SK-N-SH (cell line): ENCODE measurements at regions not wholly inside any gene's neighbourhood (a gene's known extent, or its start where the extent isn't known, plus 50 kb on each side); places are given as distances from the start of the nearest gene placed in this dataset.

ENCODE experiments used
- CTCF ChIA-PET: fragments of 300-600, 350-600 bp; formaldehyde crosslinking; extraction: SDS; loops from one replicate; lab custom pipeline; 2021; lab: Yijun Ruan, JAX
- POLR2A ChIA-PET: fragments of 350-600 bp; sonication (Branson Sonifier 250); formaldehyde crosslinking; extraction: SDS; loops from one replicate; lab custom pipeline; 2020; ENCODE audit warnings: antibody characterized with exemption, inconsistent platforms; lab: Yijun Ruan, JAX
- DNase-seq: peaks from one replicate; pipeline ENCODE4 v3.0.0; 2012
- H2AFZ ChIP-seq: fragments of 200-600 bp; sonication (generic); 2 replicates; pipeline ENCODE4 v1.8.1; 2016; ENCODE audit warnings: antibody characterized with exemption, mild to moderate bottlenecking, low read depth
- H3F3A ChIP-seq: fragments of 200-600 bp; sonication (generic); replicated peaks from 2 replicates; pipeline ENCODE3; 2016; ENCODE audit warnings: antibody characterized with exemption, mild to moderate bottlenecking; ENCODE audit not compliant: insufficient read depth
- H3K27ac ChIP-seq, 2 experiments: fragments of 200-500 bp in 1 of 2; fragments of 200-600 bp in 1 of 2; sonication (Bioruptor generic) in 1 of 2; sonication (generic), shearing (Covaris generic) in 1 of 2; 2 replicates each; pipeline versions ENCODE4 v1.5.1 to v1.6.1; 2014 to 2016; ENCODE audit warnings: low read depth in 2 of 2, inconsistent platforms in 1 of 2, low read length in 1 of 2, mild to moderate bottlenecking in 1 of 2, mixed read lengths in 1 of 2
- H3K27me3 ChIP-seq: fragments of 200-600 bp; sonication (generic), shearing (Covaris generic); 2 replicates; pipeline ENCODE4 v1.6.1; 2016; ENCODE audit warnings: mixed run types; ENCODE audit not compliant: insufficient read depth
- H3K36me3 ChIP-seq, 2 experiments: fragments of 200-500 bp in 1 of 2; fragments of 200-600 bp in 1 of 2; sonication (Bioruptor generic) in 1 of 2; sonication (generic) in 1 of 2; replicated peaks in 1 of 2; 2 replicates each; pipeline versions ENCODE3 to v1.5.1; 2014 to 2016; ENCODE audit warnings: low read length in 1 of 2, mild to moderate bottlenecking in 1 of 2; ENCODE audit not compliant: insufficient read depth in 2 of 2, control insufficient read depth in 1 of 2
- H3K4me1 ChIP-seq, 2 experiments: fragments of 200-500 bp in 1 of 2; fragments of 200-600 bp in 1 of 2; sonication (Bioruptor generic) in 1 of 2; sonication (generic), shearing (Covaris generic) in 1 of 2; 2 replicates each; pipeline versions ENCODE4 v1.5.1 to v1.6.1; 2014 to 2016; ENCODE audit warnings: low read depth in 1 of 2, low read length in 1 of 2, mixed run types in 1 of 2; ENCODE audit not compliant: insufficient read depth in 2 of 2, control insufficient read depth in 1 of 2
- H3K4me2 ChIP-seq: fragments of 200-600 bp; sonication (generic), shearing (Covaris generic); 2 replicates; pipeline ENCODE4 v1.6.1; 2017; ENCODE audit warnings: mixed run types
- H3K4me3 ChIP-seq, 2 experiments: fragments of 200-500 bp in 1 of 2; fragments of 200-600 bp in 1 of 2; sonication (Bioruptor generic) in 1 of 2; sonication (generic), shearing (Covaris generic) in 1 of 2; 2 replicates each; pipeline versions ENCODE4 v1.5.1 to v1.8.1; 2014 to 2016; ENCODE audit warnings: low read depth in 2 of 2, inconsistent platforms in 1 of 2, low read length in 1 of 2, mild to moderate bottlenecking in 1 of 2, mixed read lengths in 1 of 2, moderate library complexity in 1 of 2
- H3K79me2 ChIP-seq: fragments of 200-600 bp; sonication (generic); 2 replicates; pipeline ENCODE4 v1.8.1; 2017; ENCODE audit warnings: mild to moderate bottlenecking; ENCODE audit not compliant: insufficient read depth
- H3K9ac ChIP-seq: fragments of 200-600 bp; sonication (generic); 2 replicates; pipeline ENCODE4 v1.6.1; 2017; ENCODE audit warnings: mixed run types
- H3K9me2 ChIP-seq: fragments of 200-600 bp; sonication (generic); 2 replicates; pipeline ENCODE4 v1.6.1; 2017; ENCODE audit warnings: mixed run types
- H3K9me3 ChIP-seq: fragments of 200-600 bp; sonication (generic); 2 replicates; pipeline ENCODE4 v1.6.1; 2017; ENCODE audit warnings: mixed run types, mild to moderate bottlenecking, moderate library complexity
- H4K20me1 ChIP-seq: fragments of 200-600 bp; sonication (generic); 2 replicates; pipeline ENCODE4 v1.6.1; 2017; ENCODE audit warnings: mild to moderate bottlenecking, mixed run types; ENCODE audit not compliant: insufficient read depth
- CHD2 ChIP-seq: fragments of 150-350 bp; IDR thresholded peaks from 2 replicates; pipeline ENCODE4 v1.6.1; 2018; ENCODE audit warnings: low read length; ENCODE audit not compliant: partially characterized antibody
- CTCF ChIP-seq: fragments of 200-600 bp; sonication (generic); IDR thresholded peaks from 2 replicates; pipeline ENCODE4 v1.6.1; 2017; ENCODE audit warnings: antibody characterized with exemption, mild to moderate bottlenecking, moderate library complexity
- ELF1 ChIP-seq: IDR thresholded peaks from 2 replicates; pipeline ENCODE4 v1.4.0; 2012
- EP300 ChIP-seq, 2 experiments: IDR thresholded peaks; 2 replicates each; pipeline versions ENCODE4 v1.4.0 to v1.6.1; 2012; ENCODE audit warnings: borderline replicate concordance in 1 of 2, low read depth in 1 of 2, low read length in 1 of 2
- EZH2phosphoT487 ChIP-seq: fragments of 200-600 bp; sonication (generic); IDR thresholded peaks from 2 replicates; pipeline ENCODE4 v1.6.1; 2017; ENCODE audit warnings: low read depth, mixed run types, mild to moderate bottlenecking, antibody characterized with exemption, moderate library complexity, borderline replicate concordance
- FOSL2 ChIP-seq: IDR thresholded peaks from 2 replicates; pipeline ENCODE4 v1.4.0; 2012; ENCODE audit warnings: low read depth, mild to moderate bottlenecking, moderate library complexity, borderline replicate concordance
- FOXJ3 ChIP-seq: sonication (generic); formaldehyde crosslinking; IDR thresholded peaks from 2 replicates; pipeline ENCODE4 v1.5.1; 2020; ENCODE audit warnings: mild to moderate bottlenecking, missing genetic modification reagents
- GATA2 ChIP-seq: sonication (generic); formaldehyde crosslinking; IDR thresholded peaks from 2 replicates; pipeline ENCODE4 v1.5.0; 2020; ENCODE audit warnings: mild to moderate bottlenecking, missing genetic modification reagents
- IRF3 ChIP-seq: fragments of 150-350 bp; IDR thresholded peaks from 2 replicates; pipeline ENCODE4 v1.6.1; 2016; ENCODE audit warnings: mild to moderate bottlenecking, low read depth, low read length
- JUND ChIP-seq: IDR thresholded peaks from 2 replicates; pipeline ENCODE4 v1.4.0; 2012
- MXI1 ChIP-seq: IDR thresholded peaks from 2 replicates; pipeline ENCODE4 v1.6.1; 2012; ENCODE audit warnings: mild to moderate bottlenecking, low read depth, low read length, improper control_type of control experiment
- POLR2AphosphoS5 ChIP-seq: IDR thresholded peaks from 2 replicates; pipeline ENCODE4 v1.6.1; 2012; ENCODE audit warnings: low read depth, low read length
- RAD21 ChIP-seq: IDR thresholded peaks from 2 replicates; pipeline ENCODE4 v1.6.1; 2012; ENCODE audit warnings: mild to moderate bottlenecking, low read length
- RCOR1 ChIP-seq: fragments of 150-350 bp; IDR thresholded peaks from 2 replicates; pipeline ENCODE4 v1.6.1; 2017; ENCODE audit warnings: antibody characterized with exemption, low read length
- REST ChIP-seq: IDR thresholded peaks from 2 replicates; pipeline ENCODE4 v1.6.1; 2012; ENCODE audit warnings: mild to moderate bottlenecking, low read depth, low read length, moderate library complexity
- RFX5 ChIP-seq: IDR thresholded peaks from 2 replicates; pipeline ENCODE4 v1.6.1; 2012; ENCODE audit warnings: mild to moderate bottlenecking, improper control_type of control experiment, low read length
- SIN3A ChIP-seq: IDR thresholded peaks from 2 replicates; pipeline ENCODE4 v1.6.1; 2012; ENCODE audit warnings: low read depth, mild to moderate bottlenecking, low read length, moderate library complexity, borderline replicate concordance
- SMC3 ChIP-seq: IDR thresholded peaks from 2 replicates; pipeline ENCODE4 v1.6.1; 2012; ENCODE audit warnings: low read depth, low read length, improper control_type of control experiment
- YY1 ChIP-seq: IDR thresholded peaks from 2 replicates; pipeline ENCODE4 v1.4.0; 2012; ENCODE audit warnings: low read depth, mild to moderate bottlenecking
- WGBS: methylation state at CpG from one replicate; pipeline ENCODE4 v1.1.6; 2017; ENCODE audit warnings: low lambda C conversion rate; 5-methylcytosine and 5-hydroxymethylcytosine counted together
- TF ChIP-seq, protein P1 (sequence below): IDR thresholded peaks from 2 replicates; pipeline ENCODE4; 2012

GRCh38 chr2:12824351-12824777 lies 107.6 kb downstream of the TRIB2 start:
- Histone ChIP-seq H3K9ac (no peak overlapping the region), H3K27me3 (no peaks in the 10 kb centered on the region), H4K20me1 (no peaks in the 10 kb centered on the region), H3K27ac (no peak overlapping the region), H3K79me2 (no peaks in the 10 kb centered on the region), H3F3A (peaks cover 8% of the 10 kb centered on the region), H3K9me3 (no peaks in the 10 kb centered on the region), H3K4me3 (no peak overlapping the region), H3K4me1 (peaks cover 3 to 14% of the 10 kb centered on the region in 2 experiments), H3K9me2 (no peaks in the 10 kb centered on the region), H3K36me3 (no peaks in the 10 kb centered on the region), H2AFZ (0 out of 2 replicates have a peak overlapping the region, but pooled peaks have one; percentile 19), H3K4me2 (no peak overlapping the region)
- DNase-seq: no peak
- no peak for TF ChIP-seq IRF3
- no peak for TF ChIP-seq FOXJ3
- no peak for TF ChIP-seq POLR2AphosphoS5
- WGBS: 89% methylated on average over 3 of the region's 3 CpGs
- ChIA-PET CTCF (interaction anchor here (0.8 to 1.0 kb wide), 3 partner anchors 10 to 108 kb away, joined by 3 to 4 read pairs (median 3); no protein-coding TSS in a partner anchor), POLR2A (no interaction called here)

GRCh38 chr2:12824778-12825379 lies 108.1 kb downstream of the TRIB2 start:
- CTCF ChIA-PET: interaction anchor here (0.7 to 2.5 kb wide), 5 partner anchors 10 to 107 kb away, joined by 3 to 5 read pairs (median 3); no protein-coding TSS in a partner anchor
- no peak overlapping the region for H3K4me3 ChIP-seq

More at GRCh38 chr2:12824778-12825379, 108.1 kb downstream of the TRIB2 start:
- Histone ChIP-seq H2AFZ (0 out of 2 replicates have a peak overlapping the region, but pooled peaks have one; percentile 19), H3F3A (peaks cover 3% of the 10 kb centered on the region), H3K9me2 (no peaks in the 10 kb centered on the region), H3K36me3 (no peaks in the 10 kb centered on the region), H3K9me3 (no peaks in the 10 kb centered on the region), H3K27me3 (no peaks in the 10 kb centered on the region), H3K27ac (no peak overlapping the region), H4K20me1 (no peaks in the 10 kb centered on the region), H3K9ac (no peak overlapping the region), H3K79me2 (no peaks in the 10 kb centered on the region), H3K4me2 (no peak overlapping the region), H3K4me1 (peaks cover 0 to 9% of the 10 kb centered on the region in 2 experiments)
- DNase-seq: no peak
- 87% methylated on average over 9 of the region's 9 CpGs for WGBS
- POLR2A ChIA-PET: no interaction called here
- no peak for TF ChIP-seq RCOR1
- no peak for TF ChIP-seq RFX5
- TF ChIP-seq RAD21: no peak
- TF ChIP-seq YY1: no peak
- TF ChIP-seq EP300 (IDR thresholded peaks at IDR 0.05; ENCODE audit: borderline replicate concordance in 1 of 2, low read depth in 1 of 2, low read length in 1 of 2): no peak
- TF ChIP-seq EZH2phosphoT487: no peak
- no peak for TF ChIP-seq REST
- TF ChIP-seq FOSL2: no peak
- no peak for TF ChIP-seq GATA2 (CRISPR knock-in tag)
- TF ChIP-seq CHD2: no peak
- TF ChIP-seq MXI1: no peak
- TF ChIP-seq, protein P1, sequence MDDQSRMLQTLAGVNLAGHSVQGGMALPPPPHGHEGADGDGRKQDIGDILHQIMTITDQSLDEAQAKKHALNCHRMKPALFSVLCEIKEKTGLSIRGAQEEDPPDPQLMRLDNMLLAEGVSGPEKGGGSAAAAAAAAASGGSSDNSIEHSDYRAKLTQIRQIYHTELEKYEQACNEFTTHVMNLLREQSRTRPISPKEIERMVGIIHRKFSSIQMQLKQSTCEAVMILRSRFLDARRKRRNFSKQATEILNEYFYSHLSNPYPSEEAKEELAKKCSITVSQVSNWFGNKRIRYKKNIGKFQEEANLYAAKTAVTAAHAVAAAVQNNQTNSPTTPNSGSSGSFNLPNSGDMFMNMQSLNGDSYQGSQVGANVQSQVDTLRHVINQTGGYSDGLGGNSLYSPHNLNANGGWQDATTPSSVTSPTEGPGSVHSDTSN: no peak
- no peak for TF ChIP-seq JUND
- TF ChIP-seq SMC3: no peak
- TF ChIP-seq CTCF: no peak
- TF ChIP-seq SIN3A: no peak
- no peak for TF ChIP-seq ELF1
